ENCODE measurements at regions not wholly inside any gene's neighbourhood (a gene's known extent, or its start where the extent isn't known, plus 50 kb on each side); places are given as distances from the start of the nearest gene placed in this dataset.

GRCh38 chr21:28196981-28197380 lies 795.7 kb downstream of the LTN1 start:
- 86 to 97% (median 87%) methylated on average over 2 of the region's 2 CpGs for whole genome bisulfite sequencing, 5 donors
- H3K4me3 ChIP-seq = no peak overlapping the region
- H3K27ac ChIP-seq = no peak overlapping the region
- no peaks in the 10 kb centered on the region for H3K27me3 ChIP-seq
- H3K36me3 ChIP-seq = no peaks in the 10 kb centered on the region
- H3K4me1 ChIP-seq = no peaks in the 10 kb centered on the region
- H3K9me3 ChIP-seq = no peaks in the 10 kb centered on the region
- DNase-seq = no peak
- TF ChIP-seq POLR2AphosphoS5 (IDR thresholded peaks at IDR 0.05) (no peak), POLR2A (IDR thresholded peaks at IDR 0.05) (no peak)
- intact Hi-C loops (cut with DNase I; ENCODE audit: low total_unique reads) = no loop called here

GRCh38 chr21:28193189-28193588 lies 799.5 kb downstream of the LTN1 start:
- Histone ChIP-seq H3K9me3 (no peaks in the 10 kb centered on the region), H3K27me3 (no peaks in the 10 kb centered on the region), H3K4me3 (no peak overlapping the region), H3K27ac (no peak overlapping the region), H3K36me3 (no peaks in the 10 kb centered on the region), H3K4me1 (no peaks in the 10 kb centered on the region)
- WGBS, 5 donors = 36 to 65% (median 50%) methylated on average over 2 of the region's 2 CpGs
- TF ChIP-seq POLR2AphosphoS5 (IDR thresholded peaks at IDR 0.05) (no peak), EP300 (IDR thresholded peaks at IDR 0.05) (no peak), POLR2A (IDR thresholded peaks at IDR 0.05) (no peak)
- intact Hi-C loops (cut with DNase I; ENCODE audit: low total_unique reads) = no loop called here
- DNase-seq = no peak

GRCh38 chr21:28186604-28187003 lies 806.1 kb downstream of the LTN1 start:
- Histone ChIP-seq H3K4me3 (no peak overlapping the region), H3K36me3 (no peaks in the 10 kb centered on the region), H3K27me3 (no peaks in the 10 kb centered on the region), H3K4me1 (no peaks in the 10 kb centered on the region), H3K9me3 (peaks cover 0 to 12% (median 11%) of the 10 kb centered on the region in 4 donors), H3K27ac (no peak overlapping the region)
- TF ChIP-seq EP300 (IDR thresholded peaks at IDR 0.05) = no peak
- no peak for TF ChIP-seq POLR2A (IDR thresholded peaks at IDR 0.05)
- TF ChIP-seq CTCF (IDR thresholded peaks at IDR 0.05) = no peak
- TF ChIP-seq POLR2AphosphoS5 (IDR thresholded peaks at IDR 0.05) = no peak
- intact Hi-C loops (cut with DNase I; ENCODE audit: low total_unique reads) = no loop called here
- no peak for DNase-seq

- no peaks in the 10 kb centered on the region for H3K27me3 ChIP-seq
- intact Hi-C loops (cut with DNase I; ENCODE audit: low total_unique reads) = no loop called here
- peaks cover 0 to 15% (median 11%) of the 10 kb centered on the region in 4 donors for H3K9me3 ChIP-seq
- H3K27ac ChIP-seq = no peak overlapping the region
- no peak overlapping the region for H3K4me3 ChIP-seq
- no peak for TF ChIP-seq POLR2AphosphoS5 (IDR thresholded peaks at IDR 0.05)
- TF ChIP-seq CTCF (IDR thresholded peaks at IDR 0.05) = no peak
- no peak for TF ChIP-seq EP300 (IDR thresholded peaks at IDR 0.05)
- TF ChIP-seq POLR2A (IDR thresholded peaks at IDR 0.05) = no peak
- 89 to 96% (median 91%) methylated on average over 4 of the region's 4 CpGs for WGBS, 5 donors
- H3K4me1 ChIP-seq = no peaks in the 10 kb centered on the region
- no peak for DNase-seq
- H3K36me3 ChIP-seq = no peaks in the 10 kb centered on the region
Measured at GRCh38 chr21:28181730-28182129, 810.9 kb downstream of the LTN1 start.

GRCh38 chr21:28179136-28179535 lies 813.5 kb downstream of the LTN1 start:
- Histone ChIP-seq H3K36me3 (no peaks in the 10 kb centered on the region), H3K27ac (no peak overlapping the region), H3K9me3 (peaks cover 0 to 15% (median 11%) of the 10 kb centered on the region in 4 donors), H3K27me3 (no peaks in the 10 kb centered on the region), H3K4me3 (no peak overlapping the region), H3K4me1 (no peaks in the 10 kb centered on the region)
- DNase-seq = no peak
- no peak for TF ChIP-seq CTCF (IDR thresholded peaks at IDR 0.05)
- TF ChIP-seq POLR2A (IDR thresholded peaks at IDR 0.05) = no peak
- no peak for TF ChIP-seq POLR2AphosphoS5 (IDR thresholded peaks at IDR 0.05)
- no peak for TF ChIP-seq EP300 (IDR thresholded peaks at IDR 0.05)
- intact Hi-C loops (cut with DNase I; ENCODE audit: low total_unique reads) = no loop called here
